ENCODE measurements at regions not wholly inside any gene's neighbourhood (a gene's known extent, or its start where the extent isn't known, plus 50 kb on each side); places are given as distances from the start of the nearest gene placed in this dataset.
A peak's percentile ranks its signal among the peaks of the same experiment; 100 is the strongest.

- H3K27me3 Mint-ChIP-seq = no peaks in the 10 kb centered on the region
- H3K4me1 Mint-ChIP-seq (ENCODE audit: low read depth) = peaks cover 37% of the 10 kb centered on the region
- CTCF ChIA-PET = no interaction called here
- POLR2A ChIA-PET = no interaction called here
- peaks cover 6% of the 10 kb centered on the region for H3K36me3 Mint-ChIP-seq (ENCODE audit: low read depth)
- no peak overlapping the region for H3K4me3 Mint-ChIP-seq
- intact Hi-C loops (cut with micrococcal nuclease) = no loop called here
- H3K27ac Mint-ChIP-seq = no peak overlapping the region
- ATAC-seq (no peak), DNase-seq (no peak)
- H3K9me3 Mint-ChIP-seq = peaks cover 13% of the 10 kb centered on the region
- no peak for TF ChIP-seq CTCF (IDR thresholded peaks at IDR 0.05)
Measured at GRCh38 chr10:3978761-3979160, 193.8 kb upstream of the KLF6 start.

- Mint-ChIP-seq H3K9me3 (peaks cover 12% of the 10 kb centered on the region), H3K27me3 (no peaks in the 10 kb centered on the region), H3K4me1 (ENCODE audit: low read depth) (peaks cover 39% of the 10 kb centered on the region), H3K4me3 (no peak overlapping the region), H3K36me3 (ENCODE audit: low read depth) (peaks cover 6% of the 10 kb centered on the region), H3K27ac (no peak overlapping the region)
- ChIA-PET CTCF (no interaction called here), POLR2A (no interaction called here)
- ATAC-seq (no peak), DNase-seq (no peak)
- intact Hi-C loops (cut with micrococcal nuclease) = no loop called here
- no peak for TF ChIP-seq CTCF (IDR thresholded peaks at IDR 0.05)
Measured at GRCh38 chr10:3978174-3978573, 193.2 kb upstream of the KLF6 start.

- Mint-ChIP-seq H3K9me3 (peaks cover 10% of the 10 kb centered on the region), H3K36me3 (ENCODE audit: low read depth) (peaks cover 5% of the 10 kb centered on the region), H3K4me1 (ENCODE audit: low read depth) (peaks cover 44% of the 10 kb centered on the region), H3K4me3 (no peak overlapping the region), H3K27me3 (no peaks in the 10 kb centered on the region), H3K27ac (no peak overlapping the region)
- DNase-seq (no peak), ATAC-seq (no peak)
- ChIA-PET CTCF (no interaction called here), POLR2A (interaction anchor here (1.7 kb wide), 1 partner anchor 193 kb away, joined by 8 read pairs; the partner anchor contains the start of gene KLF6)
- intact Hi-C loops (cut with micrococcal nuclease) = no loop called here
- TF ChIP-seq CTCF (IDR thresholded peaks at IDR 0.05) = no peak
Measured at GRCh38 chr10:3977761-3978160, 192.8 kb upstream of the KLF6 start.

GRCh38 chr10:3976718-3977117 lies 191.7 kb upstream of the KLF6 start:
- peaks cover 51% of the 10 kb centered on the region for H3K4me1 Mint-ChIP-seq (ENCODE audit: low read depth)
- H3K27me3 Mint-ChIP-seq = no peaks in the 10 kb centered on the region
- H3K36me3 Mint-ChIP-seq (ENCODE audit: low read depth) = peaks cover 4% of the 10 kb centered on the region
- POLR2A ChIA-PET = interaction anchor here (0.8 to 1.7 kb wide), 3 partner anchors 16 to 192 kb away, joined by 3 to 8 read pairs (median 4); partner anchors contain the start of gene KLF6
- intact Hi-C loops (cut with micrococcal nuclease) = no loop called here
- no peak for DNase-seq
- ATAC-seq = peak; percentile 56
- no peak for TF ChIP-seq CTCF (IDR thresholded peaks at IDR 0.05)
- peaks cover 8% of the 10 kb centered on the region for H3K9me3 Mint-ChIP-seq
- no peak overlapping the region for H3K27ac Mint-ChIP-seq
- CTCF ChIA-PET = interaction anchor here (0.7 kb wide), 1 partner anchor 14 kb away, joined by 3 read pairs; no protein-coding TSS in a partner anchor
- no peak overlapping the region for H3K4me3 Mint-ChIP-seq

- peaks cover 4% of the 10 kb centered on the region for H3K36me3 Mint-ChIP-seq (ENCODE audit: low read depth)
- peaks cover 8% of the 10 kb centered on the region for H3K9me3 Mint-ChIP-seq
- no peak overlapping the region for H3K27ac Mint-ChIP-seq
- no peak overlapping the region for H3K4me3 Mint-ChIP-seq
- ChIA-PET CTCF (interaction anchor here (1.1 kb wide), 1 partner anchor 13 kb away, joined by 3 read pairs; no protein-coding TSS in a partner anchor), POLR2A (interaction anchor here (0.8 to 2.0 kb wide), 4 partner anchors 8 to 191 kb away, joined by 3 to 8 read pairs (median 4); partner anchors contain the start of gene KLF6)
- ATAC-seq (no peak), DNase-seq (no peak)
- H3K27me3 Mint-ChIP-seq = no peaks in the 10 kb centered on the region
- intact Hi-C loops (cut with micrococcal nuclease) = no loop called here
- no peak for TF ChIP-seq CTCF (IDR thresholded peaks at IDR 0.05)
- peaks cover 50% of the 10 kb centered on the region for H3K4me1 Mint-ChIP-seq (ENCODE audit: low read depth)
Measured at GRCh38 chr10:3976171-3976570, 191.2 kb upstream of the KLF6 start.
